Endothelial cell of umbilical vein (primary cell): ENCODE measurements at regions not wholly inside any gene's neighbourhood (a gene's known extent, or its start where the extent isn't known, plus 50 kb on each side); places are given as distances from the start of the nearest gene placed in this dataset.

Experiments
- BruUV-seq: library from RNA; stranded (reverse); fragments of 400-500 nt; replicated peaks from 2 replicates; lab custom pipeline; 2021; lab: Mats Ljungman, UMichigan
- CTCF ChIA-PET: fragments of 300-600, 350-600 bp; sonication (Branson Sonifier 250); formaldehyde crosslinking; loops from one replicate; lab custom pipeline; 2021; ENCODE audit warnings: antibody characterized with exemption, inconsistent platforms; lab: Charles Lee
- POLR2A ChIA-PET: fragments of 300-600, 350-600 bp; sonication (Branson Sonifier 250); formaldehyde crosslinking; loops from one replicate; lab custom pipeline; 2021; ENCODE audit warnings: antibody characterized with exemption, inconsistent platforms; lab: Charles Lee
- DNase-seq: peaks from one replicate; pipeline ENCODE4 v3.0.0-alpha.2; 2011; ENCODE audit warnings: low read depth, low spot score
- FAIRE-seq: peaks from 2 replicates; lab custom pipeline; 2011; peaks lifted over from hg19 to GRCh38; lab: Jason Lieb, UNC
- H2AFZ ChIP-seq: 2 replicates; pipeline ENCODE4 v1.6.0; 2012; ENCODE audit warnings: low read depth, low read length, control low read depth, inconsistent platforms
- H3K27ac ChIP-seq: 2 replicates; pipeline ENCODE4 v1.5.1; 2011; ENCODE audit warnings: low read depth, mild to moderate bottlenecking, control low read depth, low read length, moderate library complexity; ENCODE audit not compliant: insufficient read depth
- H3K27me3 ChIP-seq, 2 experiments: 2 replicates each; pipeline versions ENCODE4 v1.6.0 to v1.6.1; 2011; ENCODE audit warnings: low read length in 2 of 2, mixed read lengths in 1 of 2; ENCODE audit not compliant: control insufficient read depth in 2 of 2, insufficient read depth in 2 of 2
- H3K36me3 ChIP-seq, 2 experiments: 2 replicates in 1 of 2; 3 replicates in 1 of 2; pipeline ENCODE4 v1.5.1; 2011; ENCODE audit warnings: low read length in 2 of 2, mild to moderate bottlenecking in 1 of 2, moderate library complexity in 1 of 2; ENCODE audit not compliant: control insufficient read depth in 2 of 2, insufficient read depth in 2 of 2; ENCODE audit errors: extremely low read depth in 1 of 2
- H3K4me1 ChIP-seq: 3 replicates; pipeline ENCODE4 v1.5.1; 2011; ENCODE audit warnings: mild to moderate bottlenecking, low read length; ENCODE audit not compliant: control insufficient read depth, insufficient read depth; ENCODE audit errors: extremely low read depth
- H3K4me2 ChIP-seq: 2 replicates; pipeline ENCODE4 v1.6.1; 2011; ENCODE audit warnings: low read length, control low read depth, mixed read lengths; ENCODE audit not compliant: insufficient read depth
- H3K4me3 ChIP-seq, 3 experiments: fragments of 200-600 bp in 1 of 3; sonication (generic), shearing (Covaris generic) in 1 of 3; replicated peaks in 1 of 3; 2 replicates each; pipeline ENCODE4 v1.5.1; 2011 to 2016; ENCODE audit warnings: control low read depth in 3 of 3, low read length in 3 of 3, mild to moderate bottlenecking in 2 of 3, inconsistent platforms in 1 of 3, low read depth in 1 of 3, moderate library complexity in 1 of 3; ENCODE audit not compliant: insufficient read depth in 1 of 3
- H3K79me2 ChIP-seq: 2 replicates; pipeline ENCODE4 v1.6.0; 2012; ENCODE audit warnings: low read length, inconsistent platforms; ENCODE audit not compliant: control insufficient read depth, insufficient read depth
- H3K9ac ChIP-seq: replicated peaks from 2 replicates; pipeline ENCODE3; 2011; ENCODE audit warnings: low read length, control low read depth; ENCODE audit not compliant: insufficient read depth; ENCODE audit errors: extremely low read depth
- H3K9me1 ChIP-seq: replicated peaks from 3 replicates; pipeline ENCODE4 v1.6.0; 2011; ENCODE audit warnings: mild to moderate bottlenecking, low read length; ENCODE audit not compliant: control insufficient read depth, insufficient read depth; ENCODE audit errors: extremely low read depth
- H3K9me3 ChIP-seq: replicated peaks from 2 replicates; pipeline ENCODE4 v1.5.1; 2012; ENCODE audit warnings: low read length, inconsistent platforms; ENCODE audit not compliant: control insufficient read depth, insufficient read depth
- H4K20me1 ChIP-seq: replicated peaks from 2 replicates; pipeline ENCODE3; 2011; ENCODE audit warnings: mild to moderate bottlenecking, low read length; ENCODE audit not compliant: control insufficient read depth, insufficient read depth; ENCODE audit errors: extremely low read depth
- EZH2 ChIP-seq: IDR thresholded peaks from 2 replicates; pipeline ENCODE4 v1.6.1; 2012; ENCODE audit warnings: borderline replicate concordance, low read depth, mild to moderate bottlenecking, moderate library complexity, low read length, inconsistent platforms; ENCODE audit not compliant: severe bottlenecking
- FOS ChIP-seq: IDR thresholded peaks from 2 replicates; pipeline ENCODE4 v1.6.1; 2011; ENCODE audit warnings: mild to moderate bottlenecking, low read length, moderate library complexity, borderline replicate concordance; ENCODE audit not compliant: insufficient read depth
- GATA2 ChIP-seq: IDR thresholded peaks from 2 replicates; pipeline ENCODE4 v1.7.0; 2011; ENCODE audit warnings: low read depth, mild to moderate bottlenecking, moderate library complexity, mixed read lengths, low read length; ENCODE audit not compliant: insufficient read length, insufficient read depth
- JUN ChIP-seq: IDR thresholded peaks from 2 replicates; pipeline ENCODE4 v1.6.1; 2011; ENCODE audit warnings: borderline replicate concordance, low read depth; ENCODE audit not compliant: insufficient read length, insufficient read depth
- MAX ChIP-seq: IDR thresholded peaks from 2 replicates; pipeline ENCODE4 v1.6.1; 2011; ENCODE audit not compliant: insufficient read depth, insufficient read length
- MYC ChIP-seq: IDR thresholded peaks from one replicate; pipeline ENCODE4 v1.6.1; 2011; ENCODE audit warnings: mild to moderate bottlenecking, low read depth, low read length
- POLR2A ChIP-seq: IDR thresholded peaks from 2 replicates; pipeline ENCODE4 v1.6.1; 2012; ENCODE audit warnings: low read depth, mild to moderate bottlenecking, control low read depth, low read length
- POLR2AphosphoS5 ChIP-seq: IDR thresholded peaks from 2 replicates; pipeline ENCODE4 v1.6.1; 2012; ENCODE audit warnings: low read depth, mild to moderate bottlenecking, control low read depth, low read length, moderate library complexity; ENCODE audit not compliant: insufficient read depth
- dilution Hi-C: fragments of 300-500 bp; cut with MboI; formaldehyde crosslinking; loops from one replicate; pipeline ENCODE4 v1.15.0; 2019; ENCODE audit warnings: low sequenced_read_pairs; ENCODE audit not compliant: extremely low pct_ligation_motif_present
- intact Hi-C: fragments of 100-400 bp; cut with micrococcal nuclease; formaldehyde crosslinking; loops from one replicate; pipeline ENCODE4 v1.10.0; 2022
- TF ChIP-seq, protein P1 (sequence below), 2 donors: IDR thresholded peaks; 1 replicate in 1 of 2; 2 replicates in 1 of 2; pipeline ENCODE4 v1.5.1; 2011; ENCODE audit warnings: low read length in 2 of 2, mild to moderate bottlenecking in 2 of 2, moderate library complexity in 2 of 2, control low read depth in 1 of 2, inconsistent platforms in 1 of 2, low read depth in 1 of 2; ENCODE audit not compliant: insufficient read depth in 1 of 2; ENCODE audit errors: extremely low read depth in 1 of 2

DNA sequence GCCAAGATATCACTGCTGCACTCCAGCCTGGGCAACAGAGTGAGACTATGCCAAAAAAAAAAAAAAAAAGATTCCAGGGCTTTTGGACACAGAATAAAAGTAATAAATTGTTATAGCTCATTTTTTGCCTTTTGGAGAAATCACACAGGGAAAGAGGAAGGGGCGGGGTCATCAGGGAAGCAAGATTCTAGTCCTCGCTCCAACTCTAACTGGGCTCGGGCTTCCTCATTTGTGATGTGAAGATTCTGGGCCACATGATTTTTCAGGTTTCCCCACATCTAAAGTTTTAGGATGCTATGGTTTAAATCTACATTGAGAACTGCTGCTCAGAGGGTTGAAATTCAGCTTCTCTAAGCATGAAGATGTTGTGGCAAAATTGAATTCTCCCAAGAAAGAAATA, 179.3 kb upstream of the PLXNA2 start:
- TF ChIP-seq FOS (no peak), EZH2 (no peak), POLR2AphosphoS5 (no peak), MAX (no peak), JUN (no peak), POLR2A (no peak), MYC (no peak), GATA2 (no peak)
- TF ChIP-seq, protein P1, sequence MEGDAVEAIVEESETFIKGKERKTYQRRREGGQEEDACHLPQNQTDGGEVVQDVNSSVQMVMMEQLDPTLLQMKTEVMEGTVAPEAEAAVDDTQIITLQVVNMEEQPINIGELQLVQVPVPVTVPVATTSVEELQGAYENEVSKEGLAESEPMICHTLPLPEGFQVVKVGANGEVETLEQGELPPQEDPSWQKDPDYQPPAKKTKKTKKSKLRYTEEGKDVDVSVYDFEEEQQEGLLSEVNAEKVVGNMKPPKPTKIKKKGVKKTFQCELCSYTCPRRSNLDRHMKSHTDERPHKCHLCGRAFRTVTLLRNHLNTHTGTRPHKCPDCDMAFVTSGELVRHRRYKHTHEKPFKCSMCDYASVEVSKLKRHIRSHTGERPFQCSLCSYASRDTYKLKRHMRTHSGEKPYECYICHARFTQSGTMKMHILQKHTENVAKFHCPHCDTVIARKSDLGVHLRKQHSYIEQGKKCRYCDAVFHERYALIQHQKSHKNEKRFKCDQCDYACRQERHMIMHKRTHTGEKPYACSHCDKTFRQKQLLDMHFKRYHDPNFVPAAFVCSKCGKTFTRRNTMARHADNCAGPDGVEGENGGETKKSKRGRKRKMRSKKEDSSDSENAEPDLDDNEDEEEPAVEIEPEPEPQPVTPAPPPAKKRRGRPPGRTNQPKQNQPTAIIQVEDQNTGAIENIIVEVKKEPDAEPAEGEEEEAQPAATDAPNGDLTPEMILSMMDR (IDR thresholded peaks at IDR 0.05; ENCODE audit: extremely low read depth in 1 of 2, insufficient read depth in 1 of 2, low read depth in 1 of 2, low read length in 2 of 2) = no peak
- Histone ChIP-seq H3K9me1 (no peaks in the 10 kb centered on the region), H3K27me3 (no peaks in the 10 kb centered on the region), H3K27ac (no peak overlapping the region), H3K4me2 (no peak overlapping the region), H3K9me3 (no peaks in the 10 kb centered on the region), H4K20me1 (no peaks in the 10 kb centered on the region), H3K4me1 (no peaks in the 10 kb centered on the region), H3K79me2 (no peaks in the 10 kb centered on the region), H3K36me3 (no peaks in the 10 kb centered on the region), H3K4me3 (no peak overlapping the region), H2AFZ (no peak overlapping the region), H3K9ac (no peak overlapping the region)
- CTCF ChIA-PET = interaction anchor here (1.0 kb wide), 1 partner anchor 179 kb away, joined by 3 read pairs; no protein-coding TSS in a partner anchor
- no peak for DNase-seq
- no peak for FAIRE-seq
- POLR2A ChIA-PET = no interaction called here
- no TSS peak for BruUV-seq
- intact Hi-C loops = no loop called here
- dilution Hi-C loops = no loop called here
